Prostate gland (tissue), 2 donors: ENCODE measurements at regions not wholly inside any gene's neighbourhood (a gene's known extent, or its start where the extent isn't known, plus 50 kb on each side); places are given as distances from the start of the nearest gene placed in this dataset.

Experiments used
- POLR2A ChIP-seq: fragments of 450-650 bp; IDR thresholded peaks from one replicate; pipeline ENCODE4 v1.6.1; 2016; ENCODE audit warnings: antibody characterized with exemption, mild to moderate bottlenecking
- POLR2AphosphoS5 ChIP-seq: sonication (generic); formaldehyde crosslinking; IDR thresholded peaks from one replicate; pipeline ENCODE4 v1.6.1; 2017; ENCODE audit warnings: antibody characterized with exemption
- TF ChIP-seq, protein P1 (sequence below), 4 experiments: fragments of 200-600 bp in 2 of 4; fragments of 450-650 bp in 2 of 4; sonication (generic) in 2 of 4; IDR thresholded peaks; 1 replicate in 3 of 4; 2 replicates in 1 of 4; pipeline ENCODE4 v1.5.1; 2016 to 2019; ENCODE audit warnings: antibody characterized with exemption in 4 of 4, mild to moderate bottlenecking in 2 of 4, moderate library complexity in 2 of 4

DNA sequence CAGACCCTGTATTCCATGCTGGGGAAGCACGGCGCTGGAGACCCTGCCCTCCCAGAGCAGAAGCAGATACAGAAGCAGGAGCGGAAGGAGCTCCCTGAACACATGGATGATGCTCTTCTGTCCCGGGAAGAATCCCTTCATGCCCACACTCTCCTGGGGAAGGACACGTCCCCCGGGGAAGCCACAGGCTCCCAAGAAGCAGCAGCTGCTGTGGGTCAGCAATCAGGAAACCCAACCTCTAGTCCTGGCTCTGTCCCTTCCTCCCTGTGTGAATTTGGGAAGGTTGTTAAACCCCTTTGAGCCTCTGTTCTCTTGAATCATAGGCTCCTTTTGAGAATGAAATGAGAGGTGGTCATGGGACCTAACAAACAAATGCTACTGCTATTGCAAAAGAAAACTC is 176.2 kb upstream of the TPM1 start:
- TF ChIP-seq, protein P1, sequence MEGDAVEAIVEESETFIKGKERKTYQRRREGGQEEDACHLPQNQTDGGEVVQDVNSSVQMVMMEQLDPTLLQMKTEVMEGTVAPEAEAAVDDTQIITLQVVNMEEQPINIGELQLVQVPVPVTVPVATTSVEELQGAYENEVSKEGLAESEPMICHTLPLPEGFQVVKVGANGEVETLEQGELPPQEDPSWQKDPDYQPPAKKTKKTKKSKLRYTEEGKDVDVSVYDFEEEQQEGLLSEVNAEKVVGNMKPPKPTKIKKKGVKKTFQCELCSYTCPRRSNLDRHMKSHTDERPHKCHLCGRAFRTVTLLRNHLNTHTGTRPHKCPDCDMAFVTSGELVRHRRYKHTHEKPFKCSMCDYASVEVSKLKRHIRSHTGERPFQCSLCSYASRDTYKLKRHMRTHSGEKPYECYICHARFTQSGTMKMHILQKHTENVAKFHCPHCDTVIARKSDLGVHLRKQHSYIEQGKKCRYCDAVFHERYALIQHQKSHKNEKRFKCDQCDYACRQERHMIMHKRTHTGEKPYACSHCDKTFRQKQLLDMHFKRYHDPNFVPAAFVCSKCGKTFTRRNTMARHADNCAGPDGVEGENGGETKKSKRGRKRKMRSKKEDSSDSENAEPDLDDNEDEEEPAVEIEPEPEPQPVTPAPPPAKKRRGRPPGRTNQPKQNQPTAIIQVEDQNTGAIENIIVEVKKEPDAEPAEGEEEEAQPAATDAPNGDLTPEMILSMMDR (IDR thresholded peaks at IDR 0.05): no peak
- no peak for TF ChIP-seq POLR2A
- no peak for TF ChIP-seq POLR2AphosphoS5
